Activated naive CD4-positive, alpha-beta T cell treated with anti-CD3 and anti-CD28 coated beads, Interleukin-2, amount 10 ng/mL, durations not matched to agents 7 days and 5 days (primary cell): ENCODE measurements at regions not wholly inside any gene's neighbourhood (a gene's known extent, or its start where the extent isn't known, plus 50 kb on each side); places are given as distances from the start of the nearest gene placed in this dataset.
"Not testable (repeated sequence)": the region's sequence is repeated elsewhere in the genome, so short reads cannot be mapped to it uniquely, and the experiment has no call there.

Experiments used
- CTCF ChIA-PET: fragments of 350-600 bp; sonication (Branson Sonifier 250); formaldehyde crosslinking; loops from one replicate; lab custom pipeline; 2021; ENCODE audit warnings: antibody characterized with exemption; lab: Charles Lee
- DNase-seq: peaks from one replicate; pipeline ENCODE4 v3.0.0-alpha.2; 2020
- H3K27ac Mint-ChIP-seq: one replicate; pipeline ENCODE4 v1.8.0; 2021; ENCODE audit warnings: mild to moderate bottlenecking, moderate library complexity, mixed read lengths
- H3K27me3 Mint-ChIP-seq: one replicate; pipeline ENCODE4 v1.8.0; 2021; ENCODE audit warnings: mild to moderate bottlenecking, mixed read lengths
- H3K36me3 Mint-ChIP-seq: one replicate; pipeline ENCODE4 v1.8.0; 2021; ENCODE audit warnings: mixed read lengths
- H3K4me1 Mint-ChIP-seq: one replicate; pipeline ENCODE4 v1.8.0; 2021; ENCODE audit warnings: mixed read lengths
- H3K4me3 Mint-ChIP-seq: one replicate; pipeline ENCODE4 v1.8.0; 2021; ENCODE audit warnings: mild to moderate bottlenecking, moderate library complexity, mixed read lengths
- H3K9me3 Mint-ChIP-seq: one replicate; pipeline ENCODE4 v1.8.0; 2021; ENCODE audit warnings: mixed read lengths

- DNase-seq = no peak
- CTCF ChIA-PET = no interaction called here
- Mint-ChIP-seq H3K4me1 (no peaks in the 10 kb centered on the region), H3K36me3 (no peaks in the 10 kb centered on the region), H3K9me3 (peaks cover 36% of the 10 kb centered on the region), H3K27ac (no peak overlapping the region), H3K4me3 (no peak overlapping the region), H3K27me3 (no peaks in the 10 kb centered on the region)
Observed at GRCh38 chr17:22512997-22513538, 820.7 kb downstream of the KCNJ18 start.

GRCh38 chr17:22514315-22514714 is 822.0 kb downstream of the KCNJ18 start:
- DNase-seq = no peak
- Mint-ChIP-seq H3K36me3 (no peaks in the 10 kb centered on the region), H3K4me1 (no peaks in the 10 kb centered on the region), H3K27me3 (no peaks in the 10 kb centered on the region), H3K4me3 (no peak overlapping the region), H3K27ac (no peak overlapping the region), H3K9me3 (peaks cover 34% of the 10 kb centered on the region)
- CTCF ChIA-PET = no interaction called here

DNA sequence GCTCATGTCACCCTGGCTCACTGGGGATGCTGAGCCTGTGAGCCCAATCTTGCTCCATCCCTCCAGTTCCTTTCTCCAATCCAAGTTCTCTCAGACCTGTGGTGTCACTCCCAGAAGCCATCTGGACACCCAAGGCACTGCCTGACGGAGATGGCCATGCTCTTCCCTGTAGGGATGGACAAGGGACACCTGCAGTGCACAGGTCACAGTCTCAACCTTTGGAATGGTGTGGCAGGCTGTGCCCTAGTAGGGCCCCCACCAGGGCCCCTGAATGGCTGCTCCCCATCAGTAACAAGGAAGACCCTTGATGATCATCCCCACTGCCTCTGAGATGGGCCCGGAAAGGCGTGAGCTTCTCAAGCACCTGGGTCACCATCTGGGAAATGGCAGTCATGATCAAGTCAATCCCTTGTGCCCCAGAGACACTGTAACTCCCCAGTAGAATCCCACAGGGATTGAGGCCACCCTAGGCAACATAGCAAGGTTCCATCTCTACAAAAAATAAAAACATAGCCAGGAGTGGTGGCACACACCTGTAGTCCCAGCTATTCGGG is 822.5 kb downstream of the KCNJ18 start:
- Mint-ChIP-seq H3K27me3 (no peaks in the 10 kb centered on the region), H3K27ac (no peak overlapping the region), H3K9me3 (peaks cover 34% of the 10 kb centered on the region), H3K4me1 (no peaks in the 10 kb centered on the region), H3K4me3 (no peak overlapping the region), H3K36me3 (no peaks in the 10 kb centered on the region)
- no peak for DNase-seq
- CTCF ChIA-PET = no interaction called here

GRCh38 chr17:22515599-22515998 is 823.3 kb downstream of the KCNJ18 start:
- CTCF ChIA-PET = no interaction called here
- no peaks in the 10 kb centered on the region for H3K36me3 Mint-ChIP-seq
- no peaks in the 10 kb centered on the region for H3K4me1 Mint-ChIP-seq
- peaks cover 31% of the 10 kb centered on the region for H3K9me3 Mint-ChIP-seq
- H3K4me3 Mint-ChIP-seq = no peak overlapping the region
- no peak overlapping the region for H3K27ac Mint-ChIP-seq
- DNase-seq = no peak
- H3K27me3 Mint-ChIP-seq = no peaks in the 10 kb centered on the region

DNA sequence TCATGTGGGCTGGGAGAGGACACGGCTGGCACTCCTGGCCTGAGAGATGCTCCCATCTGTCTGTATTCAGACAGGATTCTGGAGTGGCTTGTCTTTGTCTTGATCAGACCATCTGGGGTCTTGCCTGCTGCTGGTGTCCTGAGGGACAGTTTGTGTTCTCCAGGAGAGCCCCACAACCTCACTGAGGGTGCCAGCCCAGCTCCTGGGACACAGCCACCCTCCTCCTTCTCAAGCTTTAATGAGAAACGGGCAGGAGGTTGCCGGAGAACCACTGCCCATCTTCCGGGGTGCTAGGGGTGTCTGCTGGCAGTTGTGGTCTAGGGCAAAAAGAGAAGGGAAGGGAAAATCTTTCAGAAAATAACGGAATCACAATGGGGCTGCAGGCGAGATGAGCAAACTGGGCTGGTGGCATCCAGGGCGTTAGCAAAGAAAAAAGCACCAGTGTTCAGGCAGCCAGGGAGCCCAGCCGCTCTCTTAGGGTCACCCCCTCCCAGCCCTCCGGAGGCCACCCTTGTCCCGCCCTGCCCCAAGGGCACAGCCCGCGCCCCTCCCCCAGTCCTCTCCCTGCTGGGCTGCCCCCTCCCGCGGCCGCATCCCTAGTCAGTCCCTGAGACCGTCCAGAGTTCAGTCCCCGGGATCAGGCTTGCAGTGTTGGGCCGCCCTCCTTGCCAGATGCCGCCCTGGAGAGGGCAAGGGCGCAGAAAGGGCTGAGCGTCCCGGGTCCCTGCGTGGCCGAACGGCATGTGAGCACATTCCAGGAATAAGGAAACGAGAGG is 824.7 kb downstream of the KCNJ18 start:
- CTCF ChIA-PET = no interaction called here
- Mint-ChIP-seq H3K4me1 (no peaks in the 10 kb centered on the region), H3K4me3 (no peak overlapping the region), H3K36me3 (no peaks in the 10 kb centered on the region), H3K9me3 (peaks cover 29% of the 10 kb centered on the region), H3K27ac (no peak overlapping the region), H3K27me3 (no peaks in the 10 kb centered on the region)
- no peak for DNase-seq

DNA sequence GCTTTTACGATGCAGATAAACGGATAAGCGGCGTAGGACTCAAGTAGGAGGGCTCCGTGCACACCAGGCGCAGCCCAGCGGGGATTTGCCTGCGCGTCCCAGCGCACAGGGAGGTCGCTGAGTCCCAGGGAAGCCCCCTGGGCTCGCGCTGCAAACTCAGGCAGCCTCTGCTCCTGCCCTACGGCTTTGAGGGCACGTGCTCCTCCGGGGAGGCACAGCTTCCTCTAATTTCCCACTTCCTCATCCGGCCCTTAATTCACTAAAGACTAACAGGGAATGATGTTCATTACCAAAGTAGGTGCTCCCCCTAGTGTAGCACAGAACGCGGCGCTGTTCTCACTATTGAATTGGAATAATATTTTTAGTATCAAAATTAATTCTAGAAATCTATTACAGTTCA is 825.4 kb downstream of the KCNJ18 start:
- DNase-seq = no peak
- Mint-ChIP-seq H3K27ac (no peak overlapping the region), H3K4me3 (no peak overlapping the region), H3K4me1 (no peaks in the 10 kb centered on the region), H3K9me3 (peaks cover 27% of the 10 kb centered on the region), H3K36me3 (no peaks in the 10 kb centered on the region), H3K27me3 (no peaks in the 10 kb centered on the region)
- CTCF ChIA-PET = no interaction called here

GRCh38 chr17:22518185-22518584 is 825.9 kb downstream of the KCNJ18 start:
- Mint-ChIP-seq H3K4me1 (no peaks in the 10 kb centered on the region), H3K27ac (no peak overlapping the region), H3K27me3 (no peaks in the 10 kb centered on the region), H3K4me3 (no peak overlapping the region), H3K9me3 (peaks cover 27% of the 10 kb centered on the region), H3K36me3 (no peaks in the 10 kb centered on the region)
- CTCF ChIA-PET = no interaction called here
- DNase-seq = no peak

- CTCF ChIA-PET, H3K27ac Mint-ChIP-seq, H3K27me3 Mint-ChIP-seq, DNase-seq, H3K4me3 Mint-ChIP-seq, H3K36me3 Mint-ChIP-seq, H3K9me3 Mint-ChIP-seq, H3K4me1 Mint-ChIP-seq: not testable (repeated sequence)
Observed at GRCh38 chr17:22548873-22549272, 856.5 kb downstream of the KCNJ18 start.

GRCh38 chr17:22551695-22552415 is 859.5 kb downstream of the KCNJ18 start:
- H3K4me3 Mint-ChIP-seq, H3K27me3 Mint-ChIP-seq, H3K9me3 Mint-ChIP-seq, H3K27ac Mint-ChIP-seq, DNase-seq, H3K36me3 Mint-ChIP-seq, H3K4me1 Mint-ChIP-seq, CTCF ChIA-PET: not testable (repeated sequence)

DNA sequence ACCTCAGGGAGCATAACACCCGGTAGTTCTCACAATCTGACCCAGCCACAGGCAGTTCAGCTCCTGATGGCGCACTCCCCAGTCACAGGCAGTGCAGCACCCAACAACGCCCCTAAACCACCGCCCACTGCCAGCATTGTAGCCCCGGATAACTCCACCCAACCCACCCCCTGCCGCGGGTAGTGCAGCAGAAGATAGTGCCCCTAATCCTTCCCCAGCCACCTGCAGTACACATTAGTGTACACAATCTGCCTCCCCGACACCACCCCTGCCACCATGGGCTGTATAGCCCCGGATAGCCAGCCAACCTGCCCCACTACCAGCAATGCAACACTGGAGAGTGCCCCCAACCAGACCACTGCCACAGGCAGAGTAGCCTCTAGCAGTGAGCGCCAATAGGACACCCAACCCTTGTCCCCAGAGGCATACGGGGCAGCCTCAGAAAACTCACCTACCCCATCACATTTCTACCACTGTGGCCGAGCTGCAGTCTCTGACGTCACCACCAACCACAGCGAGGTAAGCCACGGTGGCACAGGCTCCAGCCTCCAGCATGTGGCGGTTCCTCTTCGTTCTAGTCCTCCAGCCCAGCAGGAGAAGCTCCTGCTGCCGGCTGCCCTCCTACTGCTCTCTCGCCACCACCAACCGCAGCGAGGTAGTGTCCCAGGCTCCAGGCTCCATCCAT is 877.3 kb downstream of the KCNJ18 start:
- H3K36me3 Mint-ChIP-seq = no peaks in the 10 kb centered on the region
- no peak for DNase-seq
- peaks cover 35% of the 10 kb centered on the region for H3K9me3 Mint-ChIP-seq
- H3K4me3 Mint-ChIP-seq = no peak overlapping the region
- H3K27me3 Mint-ChIP-seq = no peaks in the 10 kb centered on the region
- CTCF ChIA-PET = no interaction called here
- H3K27ac Mint-ChIP-seq = no peak overlapping the region
- no peaks in the 10 kb centered on the region for H3K4me1 Mint-ChIP-seq

DNA sequence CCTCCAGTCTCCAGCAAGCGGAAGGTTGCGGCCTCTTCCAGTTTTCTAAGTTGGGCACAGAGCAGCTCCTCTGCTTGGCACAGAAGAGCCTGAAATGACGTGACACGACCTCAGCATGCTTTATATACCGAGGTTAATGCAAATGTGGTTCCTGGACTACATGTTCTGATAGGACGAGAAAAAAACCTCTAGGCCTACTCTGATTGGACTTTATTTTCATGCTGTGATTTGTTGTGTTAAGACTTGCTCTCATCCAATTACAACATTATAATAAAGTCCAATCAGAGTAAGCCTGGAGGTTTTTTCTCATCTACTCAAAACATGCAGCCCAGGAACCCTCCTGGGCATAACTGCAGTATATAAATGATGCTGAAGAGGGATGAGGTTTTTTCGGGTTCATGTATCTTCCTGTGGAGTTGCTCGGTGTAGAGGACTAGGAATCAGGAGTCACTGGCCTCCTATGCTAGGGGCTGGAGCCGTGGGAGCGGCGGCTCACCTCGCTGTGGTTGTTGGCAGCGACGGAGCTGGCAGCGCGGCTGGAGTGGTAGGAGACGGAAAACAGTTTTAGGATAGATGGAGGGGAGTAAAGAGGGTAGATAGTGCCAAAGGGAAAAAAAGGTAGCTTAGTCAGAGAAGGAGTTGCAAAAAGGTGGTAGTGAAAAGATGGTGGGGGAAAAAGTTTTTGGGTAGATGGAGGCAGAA is 878.0 kb downstream of the KCNJ18 start:
- CTCF ChIA-PET = no interaction called here
- no peak overlapping the region for H3K4me3 Mint-ChIP-seq
- no peak for DNase-seq
- H3K27me3 Mint-ChIP-seq = no peaks in the 10 kb centered on the region
- peaks cover 35% of the 10 kb centered on the region for H3K9me3 Mint-ChIP-seq
- no peaks in the 10 kb centered on the region for H3K4me1 Mint-ChIP-seq
- H3K36me3 Mint-ChIP-seq = no peaks in the 10 kb centered on the region
- no peak overlapping the region for H3K27ac Mint-ChIP-seq

DNA sequence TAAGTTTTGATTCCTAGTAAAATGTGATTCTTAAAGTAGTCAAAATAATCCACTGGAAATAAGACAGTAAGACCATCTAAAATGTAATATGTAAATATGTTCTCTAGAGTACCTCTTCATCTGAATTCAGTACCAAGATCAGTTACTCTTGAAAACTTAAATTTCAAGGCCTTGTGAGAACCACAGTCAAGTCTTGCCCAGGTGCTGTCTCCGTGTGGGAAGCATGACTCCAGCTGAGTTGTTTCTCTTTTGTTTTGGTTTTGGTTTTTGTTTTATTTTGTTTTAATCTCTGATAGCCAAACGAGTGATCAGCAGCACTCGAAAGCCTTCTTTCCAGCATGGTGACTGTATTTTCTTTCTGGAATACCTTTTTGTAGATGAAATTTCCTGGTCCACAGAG is 907.0 kb downstream of the KCNJ18 start:
- H3K36me3 Mint-ChIP-seq = no peaks in the 10 kb centered on the region
- DNase-seq = no peak
- H3K27me3 Mint-ChIP-seq = no peaks in the 10 kb centered on the region
- no peak overlapping the region for H3K27ac Mint-ChIP-seq
- no peaks in the 10 kb centered on the region for H3K4me1 Mint-ChIP-seq
- H3K9me3 Mint-ChIP-seq = no peaks in the 10 kb centered on the region
- CTCF ChIA-PET = no interaction called here
- H3K4me3 Mint-ChIP-seq = no peak overlapping the region

DNA sequence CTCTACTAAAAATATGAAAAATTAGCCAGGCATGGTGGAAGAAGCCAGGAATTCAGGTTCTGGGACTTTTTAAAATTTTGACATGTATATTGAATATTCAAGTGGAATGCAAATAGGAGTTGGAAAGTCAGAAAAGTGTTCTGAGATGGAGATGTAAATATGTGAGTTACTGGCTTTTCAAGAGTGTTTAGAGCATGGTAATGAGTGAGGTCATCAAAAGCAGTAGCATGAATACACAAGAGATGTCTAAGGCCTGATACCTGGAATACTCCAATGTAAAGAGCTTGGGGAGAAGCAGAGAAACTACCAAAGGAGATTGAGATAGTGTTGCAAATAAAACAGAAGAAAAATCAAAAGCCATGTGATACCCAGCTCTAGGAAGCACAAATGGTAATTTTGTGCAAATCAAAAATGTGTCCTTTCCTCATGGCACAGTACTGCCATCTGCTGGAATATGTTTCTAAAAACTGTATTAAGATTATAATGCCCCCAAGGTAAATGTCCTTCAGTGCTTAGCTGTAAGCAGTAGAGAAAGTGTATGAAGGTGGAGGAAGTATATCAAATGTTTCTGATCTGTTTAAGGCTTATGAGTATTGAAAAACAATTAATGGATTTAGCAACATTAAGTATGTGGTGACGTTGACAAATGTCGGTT is 908.4 kb downstream of the KCNJ18 start:
- no peak overlapping the region for H3K4me3 Mint-ChIP-seq
- H3K4me1 Mint-ChIP-seq = no peaks in the 10 kb centered on the region
- H3K9me3 Mint-ChIP-seq = no peaks in the 10 kb centered on the region
- H3K36me3 Mint-ChIP-seq = no peaks in the 10 kb centered on the region
- H3K27ac Mint-ChIP-seq = no peak overlapping the region
- CTCF ChIA-PET = no interaction called here
- no peak for DNase-seq
- H3K27me3 Mint-ChIP-seq = no peaks in the 10 kb centered on the region
